GM18499 (cell line): ENCODE measurements at regions not wholly inside any gene's neighbourhood (a gene's known extent, or its start where the extent isn't known, plus 50 kb on each side); places are given as distances from the start of the nearest gene placed in this dataset.

Source experiments
- ATAC-seq: cut with Tn5 transposase; IDR thresholded peaks from one replicate; pipeline ENCODE4 v1.9.1; 2021; ENCODE audit warnings: moderate number of reproducible peaks; ENCODE audit not compliant: insufficient read depth, unreplicated experiment

DNA sequence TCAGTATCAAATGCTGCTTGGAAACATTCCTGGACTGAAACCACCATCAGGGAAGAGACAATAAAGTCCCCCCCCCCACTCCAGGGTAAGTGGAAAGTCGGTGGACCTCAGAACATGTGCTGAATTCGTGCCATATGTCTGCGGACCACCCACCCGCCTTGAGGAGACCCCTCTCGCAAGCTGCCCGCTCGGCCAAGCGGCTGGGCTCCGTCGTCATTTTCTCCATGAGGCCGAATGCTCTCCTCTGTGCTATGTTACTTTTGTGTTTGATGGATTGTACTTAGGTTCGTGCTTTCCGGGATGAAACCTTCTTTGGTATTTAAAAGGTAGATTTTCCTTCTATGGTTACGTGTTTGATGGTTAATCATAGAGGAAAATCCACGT is 136.2 kb upstream of the RTL1 start:
- no peak for ATAC-seq

DNA sequence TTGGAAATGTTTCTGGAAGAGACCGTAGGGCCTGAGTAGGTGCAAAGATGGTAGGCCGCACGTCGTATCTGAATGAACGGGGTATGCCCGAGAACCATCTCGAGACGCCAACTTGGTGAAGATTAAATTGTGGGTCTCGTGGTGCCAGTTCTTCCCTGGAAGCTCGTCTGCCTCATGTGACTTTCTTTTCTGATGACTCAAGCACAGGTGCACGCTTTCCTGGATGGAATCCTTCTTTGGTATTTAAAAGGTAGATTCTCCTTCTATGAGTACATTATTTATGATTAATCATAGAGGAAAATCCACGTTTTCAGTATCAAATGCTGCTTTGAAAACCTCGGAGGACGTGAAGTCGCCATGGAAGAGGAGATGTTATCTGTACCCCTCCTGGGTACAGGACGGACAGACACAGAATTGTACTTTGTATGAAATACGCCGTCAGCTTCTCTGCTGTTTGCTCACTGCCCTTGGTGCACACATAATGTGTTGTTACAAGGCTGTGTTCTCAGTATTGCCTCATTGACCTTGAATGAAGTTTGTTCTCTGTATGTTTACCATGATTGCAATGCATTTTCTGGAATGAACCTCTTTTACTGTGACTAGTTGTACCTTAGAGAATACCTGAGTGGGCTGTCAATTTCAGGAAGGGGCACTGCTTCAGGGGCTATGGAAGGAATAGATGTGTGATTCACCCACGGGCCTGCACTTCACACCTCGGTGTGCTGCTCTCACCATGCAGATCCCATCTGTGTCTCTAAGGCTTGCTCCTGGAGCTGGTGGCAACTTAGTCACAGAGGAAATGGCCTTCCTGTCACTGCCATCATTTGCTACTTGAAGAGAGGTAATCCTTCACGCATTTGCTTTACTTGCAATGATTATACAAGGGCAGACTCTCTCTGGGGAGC is 137.3 kb upstream of the RTL1 start:
- no peak for ATAC-seq

DNA sequence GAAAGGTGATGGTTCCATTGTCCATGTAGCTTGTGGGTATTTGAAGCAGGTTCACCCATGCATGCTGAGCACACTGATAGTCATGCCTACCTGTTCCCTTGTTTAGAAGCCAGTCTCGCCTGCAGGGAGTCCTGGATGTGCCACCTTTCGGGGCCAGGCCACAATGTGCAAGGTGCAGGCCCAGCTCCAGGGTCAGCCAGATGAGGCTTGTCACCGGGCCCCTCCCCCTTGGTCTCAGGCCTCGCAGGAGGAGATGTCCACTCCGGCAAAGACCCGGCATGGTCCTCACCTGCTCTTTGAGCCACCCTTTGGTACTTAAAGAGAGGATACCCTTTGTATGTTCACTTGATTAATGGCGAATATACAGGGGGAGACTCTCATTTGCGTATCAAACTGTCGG is 140.4 kb upstream of the RTL1 start:
- ATAC-seq, result no peak

DNA sequence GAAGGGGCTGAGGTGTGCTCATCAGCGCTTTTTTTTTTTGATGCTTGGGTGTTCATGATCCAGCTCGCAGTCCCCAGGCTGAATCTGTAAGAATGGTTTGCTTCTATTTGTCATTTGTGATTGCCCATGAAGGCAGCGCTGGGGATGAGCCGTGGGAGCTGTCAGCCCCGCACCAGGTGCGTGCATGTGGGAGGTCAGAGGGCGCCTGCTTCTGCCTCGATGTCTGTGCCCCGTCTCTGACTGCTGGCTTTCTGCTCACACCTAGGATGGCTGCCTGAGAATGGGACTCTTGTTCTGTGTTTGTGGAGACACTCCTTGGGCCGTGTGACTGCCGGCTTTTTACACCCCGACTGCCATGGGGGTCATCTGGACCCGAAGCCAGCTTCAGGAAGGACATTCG is 141.2 kb upstream of the RTL1 start:
- no peak for ATAC-seq

DNA sequence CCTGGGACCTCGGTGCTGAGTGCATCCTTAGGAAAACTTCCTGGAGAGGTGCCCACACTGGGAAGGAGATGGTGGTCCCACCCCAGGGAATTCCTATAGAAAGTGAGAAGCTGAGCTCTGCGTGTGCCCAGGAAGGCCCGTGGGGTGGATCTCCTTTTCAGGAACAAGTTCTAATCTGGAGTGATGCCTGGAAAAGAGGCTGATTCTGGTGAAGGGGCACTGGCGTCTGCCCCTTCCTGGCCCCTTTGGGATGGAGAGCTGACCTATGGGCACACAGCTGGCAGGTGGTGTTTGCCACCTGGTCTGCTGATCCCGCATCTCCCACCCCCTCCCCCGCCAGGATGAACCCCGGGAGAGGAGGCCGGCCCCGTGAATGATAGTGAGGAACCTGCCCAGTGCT is 142.0 kb upstream of the RTL1 start:
- ATAC-seq, result no peak

DNA sequence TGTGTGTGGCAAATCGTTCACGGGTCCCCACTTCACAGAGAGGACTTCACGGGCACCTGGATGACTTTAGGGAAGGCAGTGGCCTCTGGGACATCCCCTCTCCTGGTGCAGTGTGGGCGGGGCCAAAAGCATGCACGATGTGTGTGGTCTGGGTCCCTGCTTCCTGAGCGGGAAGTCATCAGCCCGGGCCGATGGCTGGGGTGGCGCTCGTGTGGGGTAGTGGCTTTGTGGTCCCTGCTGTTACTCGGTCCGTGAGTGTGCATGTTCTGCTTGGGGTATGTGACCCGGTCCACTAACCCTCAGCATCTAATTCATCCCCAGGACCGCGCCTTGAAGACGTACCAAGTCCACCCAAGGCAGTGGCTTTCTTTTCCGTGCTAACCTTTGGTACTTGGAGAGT is 142.5 kb upstream of the RTL1 start:
- no peak for ATAC-seq

DNA sequence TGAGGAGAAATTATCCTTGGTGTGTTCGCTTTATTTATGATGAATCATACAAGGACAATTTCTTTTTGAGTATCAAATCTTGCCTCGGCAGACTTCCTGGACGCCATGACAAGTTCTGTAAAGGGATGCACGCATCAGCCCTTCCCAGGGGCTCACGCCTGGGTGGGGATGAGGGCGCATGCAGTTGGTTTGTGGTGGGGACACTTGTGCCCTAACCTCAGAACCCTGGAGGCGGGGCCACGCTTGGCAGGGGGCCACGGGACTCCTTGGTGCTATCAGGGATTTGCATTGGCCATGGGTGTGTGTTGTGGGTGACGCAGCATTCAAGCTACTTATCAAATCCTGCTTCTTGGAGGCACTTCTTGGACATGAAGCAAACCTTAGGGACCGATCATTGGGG is 143.8 kb upstream of the RTL1 start:
- ATAC-seq, result no peak

DNA sequence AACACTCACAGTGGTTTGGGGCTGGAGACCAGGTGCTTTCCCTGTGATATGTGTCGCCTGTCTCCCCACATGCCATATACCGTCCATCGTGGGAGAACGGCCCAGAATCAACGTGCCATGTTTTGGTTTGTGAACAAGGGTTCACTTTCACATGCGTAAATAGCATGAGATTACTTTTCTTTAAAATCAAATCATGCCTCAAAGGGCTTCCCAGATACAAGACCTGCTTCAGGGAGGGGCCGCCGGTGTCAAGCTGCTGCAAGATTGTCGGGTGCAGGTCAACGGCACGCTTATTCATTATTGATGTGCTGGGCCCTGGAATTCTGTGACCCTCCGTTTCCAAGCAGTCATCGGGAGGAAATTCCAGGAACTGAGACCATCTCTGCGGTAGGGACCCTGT is 145.2 kb upstream of the RTL1 start:
- no peak for ATAC-seq

DNA sequence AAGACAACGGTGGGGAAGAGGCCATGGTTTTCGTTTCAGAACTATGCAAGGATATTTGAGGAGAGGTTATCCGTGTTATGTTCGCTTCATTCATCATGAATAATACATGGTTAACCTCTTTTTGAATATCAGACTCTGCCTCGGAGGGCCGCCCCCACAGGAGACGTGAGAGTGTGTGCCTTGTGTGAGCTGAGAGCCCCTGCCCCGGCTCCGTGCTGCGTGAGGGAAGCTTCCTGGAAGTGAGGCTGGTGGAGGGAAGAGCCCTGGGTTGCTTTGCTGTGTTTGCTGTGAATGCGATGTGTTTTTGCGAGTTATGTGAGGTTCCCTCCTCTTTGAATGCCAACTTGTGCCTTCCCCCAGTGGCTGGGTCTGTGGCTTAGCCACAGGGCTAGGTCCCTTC is 146.0 kb upstream of the RTL1 start:
- ATAC-seq, result no peak

DNA sequence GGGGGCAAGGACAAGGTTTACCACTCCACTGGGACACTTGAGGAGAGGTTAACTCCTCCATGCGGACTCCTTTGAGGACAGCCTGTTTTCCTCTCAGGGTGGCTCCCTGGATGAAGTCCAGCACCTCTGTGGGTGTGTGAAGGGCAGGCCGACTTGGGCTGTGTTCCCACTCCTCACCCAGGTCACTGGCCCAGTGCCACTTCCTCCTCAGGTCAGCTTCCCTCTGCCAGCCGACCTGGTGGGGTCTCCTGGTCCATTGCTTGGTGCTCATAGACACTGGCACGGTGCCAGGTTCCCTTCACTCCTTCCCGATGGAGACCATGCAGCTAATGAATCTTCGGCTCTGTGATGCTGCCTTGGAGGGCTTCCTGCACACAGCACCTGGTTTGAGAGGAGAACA is 146.4 kb upstream of the RTL1 start:
- ATAC-seq, result no peak

DNA sequence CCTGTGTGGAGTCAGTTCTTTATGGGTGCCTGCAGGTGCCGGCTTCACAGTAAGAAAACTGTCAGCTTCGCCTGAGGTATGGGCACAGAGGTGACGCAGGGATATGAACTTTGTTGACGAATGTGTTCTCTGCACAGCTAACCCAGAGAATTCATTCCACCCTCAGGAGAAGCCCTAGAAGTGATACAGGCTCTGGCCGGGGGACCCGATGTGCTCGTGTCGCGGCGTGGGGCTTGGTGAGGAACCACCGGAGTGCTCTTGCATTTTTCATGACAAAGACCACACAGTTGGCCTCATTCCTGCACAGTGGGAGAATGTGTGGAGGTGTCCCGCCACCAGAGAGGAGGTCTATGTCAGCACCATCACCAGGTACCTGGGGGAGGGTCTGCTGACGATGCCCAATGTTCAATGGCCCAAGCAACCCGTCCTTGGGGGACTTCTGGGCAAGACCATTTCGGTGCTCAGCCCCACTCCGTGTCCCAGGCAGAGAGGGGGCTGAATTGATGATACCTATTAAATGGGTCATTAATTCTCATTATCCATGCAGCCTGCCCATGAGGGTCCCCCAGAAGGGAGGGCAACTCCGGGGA is 147.5 kb upstream of the RTL1 start:
- ATAC-seq, result no peak

DNA sequence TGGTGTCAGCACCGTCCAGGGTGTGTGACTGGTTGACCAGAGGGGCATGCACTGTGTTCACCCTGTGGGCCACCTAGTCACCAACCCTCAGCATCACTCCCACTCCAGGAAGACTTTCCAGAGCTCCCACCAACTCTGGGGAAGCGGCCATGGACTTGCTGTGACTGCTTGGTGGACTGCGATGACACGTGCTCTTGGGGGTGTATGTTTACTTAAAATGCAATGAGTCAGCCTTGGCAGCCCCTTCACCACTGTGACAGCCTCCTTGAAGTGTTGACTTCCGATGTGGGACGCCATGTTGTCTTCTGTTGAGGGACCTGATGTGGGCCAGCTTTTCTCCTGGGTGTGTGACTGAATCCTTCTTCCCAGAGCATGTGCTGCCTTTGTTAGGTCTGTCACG is 151.1 kb upstream of the RTL1 start:
- ATAC-seq, result no peak

DNA sequence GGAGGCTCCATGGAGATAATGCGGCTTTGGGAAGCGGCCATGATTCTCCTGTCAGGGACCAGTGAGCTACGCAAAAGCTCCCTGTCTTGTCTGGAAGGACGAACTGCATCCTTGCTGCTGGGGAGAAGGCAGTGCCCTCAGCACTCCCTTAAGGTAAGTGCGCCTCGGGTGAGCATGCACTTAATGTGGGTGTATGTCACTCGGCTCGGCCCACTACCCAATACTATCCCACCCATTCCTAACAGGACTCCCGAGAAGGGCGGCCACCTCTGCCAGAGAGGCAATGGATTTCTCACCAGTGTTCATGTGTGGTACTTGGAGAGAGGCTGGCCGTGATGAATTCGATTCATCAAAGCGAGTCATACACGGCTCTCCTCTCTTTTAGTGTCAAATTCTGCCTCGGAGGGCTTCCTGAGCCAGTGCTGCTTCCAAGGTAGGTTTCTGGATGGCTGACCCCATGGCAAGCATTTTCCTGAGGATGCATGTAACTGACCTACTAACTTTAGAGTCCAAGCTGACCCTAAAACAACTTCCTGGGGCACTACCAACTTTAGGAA is 151.7 kb upstream of the RTL1 start:
- ATAC-seq, result no peak

DNA sequence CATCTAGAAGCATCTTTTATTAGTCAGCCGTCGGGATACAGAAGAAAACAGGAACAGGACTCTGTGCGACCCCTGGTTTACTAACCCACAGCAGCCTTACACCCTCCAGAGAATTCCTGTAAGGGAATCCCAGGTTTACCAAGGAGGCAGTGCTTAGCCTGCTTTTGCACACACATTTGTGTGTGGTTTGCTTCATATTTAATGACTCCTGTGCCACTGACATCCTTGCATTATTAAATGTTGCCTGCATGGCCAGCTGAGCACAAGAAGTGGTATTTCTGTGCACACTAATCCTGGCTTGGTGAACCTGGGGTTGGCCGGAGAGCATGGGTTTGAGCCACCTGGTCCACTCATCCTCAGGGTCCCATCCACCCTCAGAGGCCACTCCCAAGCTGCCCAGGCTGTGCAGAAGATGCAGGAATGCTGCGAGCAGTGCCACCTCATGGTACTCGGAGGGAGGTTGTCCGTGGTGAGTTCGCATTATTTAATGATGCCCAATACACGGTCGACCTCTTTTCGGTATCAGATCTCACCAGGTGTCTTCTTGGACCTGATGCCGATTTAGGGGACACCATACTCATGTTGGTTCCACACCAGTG is 152.4 kb upstream of the RTL1 start:
- no peak for ATAC-seq

DNA sequence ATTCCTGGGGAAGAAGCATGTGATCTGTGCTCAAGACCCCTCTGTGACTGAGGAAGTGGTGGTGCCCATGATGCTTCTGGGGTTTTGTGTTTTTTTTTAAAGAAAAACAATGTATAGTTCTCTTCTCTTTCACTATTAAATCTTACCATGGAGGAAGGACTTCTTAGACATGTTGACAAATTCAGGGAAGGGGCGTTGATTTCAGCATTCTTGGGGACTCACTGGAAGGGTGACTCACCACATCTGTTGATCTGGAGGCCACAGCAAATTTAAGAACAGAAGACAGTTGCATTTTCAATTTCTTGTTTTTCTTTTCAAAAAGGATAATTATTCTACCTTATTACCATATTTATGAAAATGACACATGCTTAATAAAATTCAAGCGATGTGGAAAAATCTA is 152.9 kb upstream of the RTL1 start:
- no peak for ATAC-seq

DNA sequence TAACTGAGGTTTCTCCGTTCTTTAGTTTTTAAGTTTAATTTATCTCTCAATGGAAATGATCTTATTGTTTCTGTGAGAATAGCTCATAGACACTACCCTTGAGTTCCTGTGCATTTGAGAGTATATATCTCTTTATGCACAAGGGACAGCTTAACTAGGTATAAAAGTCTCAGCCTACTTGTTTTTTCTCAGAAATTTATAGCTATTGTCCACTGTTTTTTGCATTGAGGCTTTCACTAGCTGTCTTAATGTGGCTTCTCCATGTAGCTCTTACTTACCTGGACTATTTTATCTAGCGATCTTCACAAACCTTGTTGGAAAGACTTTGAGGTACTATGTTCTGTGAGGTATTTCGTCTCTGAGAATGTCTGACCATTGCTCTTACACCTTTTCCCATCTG is 153.9 kb upstream of the RTL1 start:
- no peak for ATAC-seq

DNA sequence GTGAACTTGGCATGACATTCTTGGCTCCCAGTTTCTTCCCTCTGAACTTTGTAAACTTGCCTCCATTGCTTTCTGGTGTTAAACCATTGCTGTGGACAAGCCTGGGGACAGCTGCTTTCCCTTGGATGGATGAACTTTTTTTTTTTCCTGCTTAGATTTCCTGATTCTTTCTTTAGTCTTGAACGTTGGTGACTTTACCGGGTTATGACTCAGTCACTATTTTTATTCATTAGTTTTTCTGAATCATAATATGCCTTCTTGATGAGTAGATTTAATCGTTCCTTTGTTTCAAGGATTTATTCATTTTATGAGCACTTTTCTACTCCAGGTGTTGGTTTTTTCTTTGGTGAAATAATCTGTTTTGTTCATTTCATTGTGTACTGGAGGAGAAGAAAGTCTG is 155.0 kb upstream of the RTL1 start:
- ATAC-seq, result no peak

DNA sequence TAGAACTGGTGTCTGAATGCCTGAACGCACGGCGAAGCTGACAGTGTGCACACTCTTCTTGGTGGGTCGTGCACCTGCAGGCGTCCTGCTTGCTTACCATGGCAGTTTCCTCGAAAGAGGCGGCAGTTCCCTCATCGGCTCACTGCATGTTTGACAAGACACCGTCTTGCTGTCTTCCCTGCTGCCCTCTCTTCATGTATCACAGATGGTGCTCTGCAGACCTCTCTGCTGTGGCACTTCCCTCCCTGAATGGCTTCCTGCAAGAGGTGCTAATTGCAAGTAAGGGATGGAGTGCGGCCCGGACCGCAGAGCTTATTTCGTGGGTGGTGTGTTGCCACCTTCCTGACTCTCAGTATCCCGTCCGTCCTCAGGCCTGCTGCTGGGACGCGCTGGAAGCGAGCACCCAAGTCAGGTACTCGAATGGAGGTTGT is 156.7 kb upstream of the RTL1 start:
- no peak for ATAC-seq

DNA sequence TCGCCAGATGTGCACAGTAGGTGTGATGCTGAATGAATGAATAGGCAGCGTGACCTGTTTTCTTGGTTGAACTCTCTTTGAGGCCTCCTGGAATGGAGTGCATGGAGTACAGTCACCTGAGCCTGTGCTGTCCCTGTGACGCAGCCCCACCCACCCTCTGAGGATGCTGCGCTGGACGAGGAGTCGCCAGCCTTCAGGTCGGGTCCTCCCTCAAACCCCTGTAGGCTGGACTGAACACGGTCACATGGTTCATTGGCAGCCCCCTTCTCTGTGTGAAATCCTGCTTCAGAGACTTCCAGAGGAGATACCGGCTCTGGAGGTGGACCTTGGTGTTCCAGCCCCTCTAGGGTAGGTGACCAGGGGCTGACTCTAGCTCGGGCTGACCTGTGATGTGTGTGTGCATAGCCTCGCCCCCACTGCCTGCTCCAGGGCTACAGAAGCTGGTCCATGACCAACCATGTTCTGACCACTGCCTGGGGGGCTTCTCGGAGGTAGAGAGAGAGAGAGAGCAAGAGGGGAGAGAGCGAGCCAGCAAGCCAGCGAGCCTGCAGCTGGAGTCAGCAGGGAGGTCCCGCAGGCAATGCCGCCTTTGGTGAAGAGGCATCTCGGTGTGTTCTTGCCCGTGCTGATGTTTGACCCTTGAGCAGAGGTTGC is 158.0 kb upstream of the RTL1 start:
- ATAC-seq, result no peak

DNA sequence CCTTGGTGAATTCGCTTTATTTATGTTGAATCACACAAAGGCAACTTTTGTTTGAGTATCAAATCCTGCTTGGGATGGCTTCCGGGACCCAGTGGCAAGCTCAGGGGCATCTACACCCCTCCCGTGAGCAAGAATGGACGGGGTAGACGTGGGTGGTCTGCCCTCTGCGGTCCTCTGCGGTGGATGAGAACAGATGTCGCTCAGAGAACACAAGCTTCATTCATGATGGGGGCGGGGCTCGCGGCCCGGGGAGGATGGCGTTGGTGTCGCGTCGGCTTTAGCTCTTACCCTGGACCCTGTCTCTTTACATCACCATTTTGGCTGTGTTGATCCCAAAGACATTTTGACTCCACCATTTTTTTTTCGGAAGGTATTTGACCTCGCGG is 158.5 kb upstream of the RTL1 start:
- ATAC-seq, result no peak

DNA sequence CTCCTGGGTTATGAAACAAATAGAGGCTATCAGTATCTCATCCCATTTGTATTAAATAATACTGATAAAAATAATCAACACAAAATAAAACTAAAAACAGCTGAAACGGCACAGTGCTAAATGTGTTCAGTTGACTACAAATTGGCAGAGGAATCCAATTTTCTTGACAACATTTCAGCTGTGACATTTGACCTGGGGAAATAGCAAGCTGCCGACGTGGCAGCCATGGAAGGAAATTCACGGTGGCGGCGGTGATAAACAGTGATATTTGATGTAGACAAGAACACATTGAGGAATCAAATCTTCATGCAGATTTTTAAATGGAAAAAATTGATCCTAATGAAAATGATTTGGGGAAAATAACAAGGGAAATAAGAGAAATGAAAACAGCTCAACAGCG is 159.1 kb upstream of the RTL1 start:
- ATAC-seq, result no peak
